ENCODE measurements at regions not wholly inside any gene's neighbourhood (a gene's known extent, or its start where the extent isn't known, plus 50 kb on each side); places are given as distances from the start of the nearest gene placed in this dataset.

- DNase-seq (ENCODE audit: low spot score): peak; percentile 85
- Mint-ChIP-seq H3K4me1 (no peaks in the 10 kb centered on the region), H3K4me3 (no peak overlapping the region), H3K36me3 (no peaks in the 10 kb centered on the region), H3K27me3 (ENCODE audit: insufficient read depth, low read depth) (peaks cover 31% of the 10 kb centered on the region), H3K9me3 (no peaks in the 10 kb centered on the region), H3K27ac (no peak overlapping the region)
- Histone ChIP-seq H3F3A (ENCODE audit: low read depth) (no peaks in the 10 kb centered on the region), H3K27me3 (peaks cover 7% of the 10 kb centered on the region), H3K9me3 (ENCODE audit: low read depth) (no peaks in the 10 kb centered on the region), H4K20me1 (ENCODE audit: low read depth) (no peaks in the 10 kb centered on the region), H3K4me2 (peak overlapping the region; percentile 23), H3K4me3 (no peak overlapping the region), H2AFZ (replicated peaks) (peak overlapping the region; percentile 55), H3K27ac (no peak overlapping the region), H3K79me2 (ENCODE audit: low read depth) (no peaks in the 10 kb centered on the region), H3K36me3 (no peaks in the 10 kb centered on the region), H3K4me1 (no peaks in the 10 kb centered on the region), H3K9ac (no peak overlapping the region)
- peak; percentile 87 for TF ChIP-seq CTCF (IDR thresholded peaks at IDR 0.05)
- no peak for TF ChIP-seq EZH2phosphoT487 (IDR thresholded peaks at IDR 0.05)
- TF ChIP-seq EZH2 (IDR thresholded peaks at IDR 0.05): no peak
Measured at GRCh38 chr22:35154937-35155387, 89.0 kb downstream of the ISX start.

DNA sequence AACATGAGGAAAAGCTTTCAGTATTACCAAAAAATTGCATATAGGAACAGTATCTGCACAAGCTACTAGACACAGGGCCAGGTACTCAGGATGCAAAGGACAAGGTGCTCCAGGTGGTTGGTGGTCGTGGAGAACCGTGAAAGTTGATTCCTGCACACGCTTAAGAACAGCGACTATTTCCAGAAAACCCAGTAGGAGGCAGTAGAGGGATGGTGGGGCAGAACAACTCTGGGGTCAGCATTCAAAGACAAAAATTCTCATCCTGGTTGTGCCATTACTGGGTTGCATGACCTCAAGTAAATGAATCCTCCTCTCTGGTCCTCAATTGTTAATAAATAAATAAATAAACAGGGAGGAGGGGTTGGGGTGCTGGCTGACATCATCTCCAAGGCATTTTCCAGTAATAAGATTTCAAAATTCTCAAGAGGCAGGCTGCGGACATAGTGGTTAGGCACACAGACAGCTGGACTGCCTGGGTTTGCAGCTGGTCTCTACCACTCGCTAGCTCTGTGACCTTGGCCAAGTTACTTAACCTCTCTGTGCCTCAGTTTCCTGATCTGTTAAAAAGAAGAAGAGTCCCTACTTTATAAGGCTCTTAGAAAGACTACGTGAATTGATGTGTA is 89.6 kb downstream of the ISX start:
- H3K4me1 Mint-ChIP-seq: no peaks in the 10 kb centered on the region
- Histone ChIP-seq H3K36me3 (no peaks in the 10 kb centered on the region), H3K9me3 (ENCODE audit: low read depth) (no peaks in the 10 kb centered on the region), H3F3A (ENCODE audit: low read depth) (no peaks in the 10 kb centered on the region), H4K20me1 (ENCODE audit: low read depth) (no peaks in the 10 kb centered on the region), H3K27ac (no peak overlapping the region), H3K9ac (no peak overlapping the region), H3K4me1 (no peaks in the 10 kb centered on the region), H3K4me2 (peak overlapping the region; percentile 23), H2AFZ (replicated peaks) (peak overlapping the region; percentile 55), H3K4me3 (no peak overlapping the region), H3K27me3 (peaks cover 7% of the 10 kb centered on the region), H3K79me2 (ENCODE audit: low read depth) (no peaks in the 10 kb centered on the region)
- H3K9me3 Mint-ChIP-seq: no peaks in the 10 kb centered on the region
- H3K4me3 Mint-ChIP-seq: no peak overlapping the region
- DNase-seq (ENCODE audit: low spot score): peak; percentile 22
- peaks cover 31% of the 10 kb centered on the region for H3K27me3 Mint-ChIP-seq (ENCODE audit: insufficient read depth, low read depth)
- H3K36me3 Mint-ChIP-seq: no peaks in the 10 kb centered on the region
- TF ChIP-seq CTCF (IDR thresholded peaks at IDR 0.05) (no peak), EZH2 (IDR thresholded peaks at IDR 0.05) (no peak), EZH2phosphoT487 (IDR thresholded peaks at IDR 0.05) (no peak)
- H3K27ac Mint-ChIP-seq: no peak overlapping the region

DNA sequence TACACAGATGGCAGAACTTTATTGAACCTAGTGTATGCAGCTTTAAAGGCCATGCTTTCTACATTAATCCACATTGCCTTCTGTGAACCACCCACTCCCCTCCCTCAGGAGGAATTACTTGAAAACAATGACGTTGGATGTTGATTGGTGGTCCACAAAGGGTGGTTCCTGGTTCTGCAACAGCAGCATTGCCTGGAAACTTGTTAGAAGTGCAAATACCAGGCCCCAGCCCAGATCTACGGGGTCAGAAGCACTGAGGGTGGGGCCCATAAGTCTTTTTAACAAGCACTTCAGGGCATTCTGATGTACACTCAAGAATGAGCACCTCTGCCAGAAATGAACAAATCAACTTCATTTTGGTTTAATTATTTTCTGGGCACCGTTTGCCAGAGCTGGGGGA is 91.0 kb downstream of the ISX start:
- Histone ChIP-seq H3K4me2 (no peak overlapping the region), H3K9ac (no peak overlapping the region), H3K9me3 (ENCODE audit: low read depth) (no peaks in the 10 kb centered on the region), H2AFZ (replicated peaks) (no peak overlapping the region), H3F3A (ENCODE audit: low read depth) (no peaks in the 10 kb centered on the region), H3K27me3 (peaks cover 7% of the 10 kb centered on the region), H3K79me2 (ENCODE audit: low read depth) (no peaks in the 10 kb centered on the region), H3K27ac (no peak overlapping the region), H3K36me3 (no peaks in the 10 kb centered on the region), H3K4me1 (no peaks in the 10 kb centered on the region), H3K4me3 (no peak overlapping the region), H4K20me1 (ENCODE audit: low read depth) (no peaks in the 10 kb centered on the region)
- Mint-ChIP-seq H3K27me3 (ENCODE audit: insufficient read depth, low read depth) (peaks cover 24% of the 10 kb centered on the region), H3K36me3 (no peaks in the 10 kb centered on the region), H3K4me1 (no peaks in the 10 kb centered on the region), H3K4me3 (no peak overlapping the region), H3K27ac (no peak overlapping the region), H3K9me3 (no peaks in the 10 kb centered on the region)
- TF ChIP-seq EZH2 (IDR thresholded peaks at IDR 0.05): no peak
- TF ChIP-seq CTCF (IDR thresholded peaks at IDR 0.05): no peak
- no peak for TF ChIP-seq EZH2phosphoT487 (IDR thresholded peaks at IDR 0.05)
- no peak for DNase-seq (ENCODE audit: low spot score)

Measured in neural progenitor cell (in vitro differentiated cells).